ENCODE measurements at regions not wholly inside any gene's neighbourhood (a gene's known extent, or its start where the extent isn't known, plus 50 kb on each side); places are given as distances from the start of the nearest gene placed in this dataset.

DNA sequence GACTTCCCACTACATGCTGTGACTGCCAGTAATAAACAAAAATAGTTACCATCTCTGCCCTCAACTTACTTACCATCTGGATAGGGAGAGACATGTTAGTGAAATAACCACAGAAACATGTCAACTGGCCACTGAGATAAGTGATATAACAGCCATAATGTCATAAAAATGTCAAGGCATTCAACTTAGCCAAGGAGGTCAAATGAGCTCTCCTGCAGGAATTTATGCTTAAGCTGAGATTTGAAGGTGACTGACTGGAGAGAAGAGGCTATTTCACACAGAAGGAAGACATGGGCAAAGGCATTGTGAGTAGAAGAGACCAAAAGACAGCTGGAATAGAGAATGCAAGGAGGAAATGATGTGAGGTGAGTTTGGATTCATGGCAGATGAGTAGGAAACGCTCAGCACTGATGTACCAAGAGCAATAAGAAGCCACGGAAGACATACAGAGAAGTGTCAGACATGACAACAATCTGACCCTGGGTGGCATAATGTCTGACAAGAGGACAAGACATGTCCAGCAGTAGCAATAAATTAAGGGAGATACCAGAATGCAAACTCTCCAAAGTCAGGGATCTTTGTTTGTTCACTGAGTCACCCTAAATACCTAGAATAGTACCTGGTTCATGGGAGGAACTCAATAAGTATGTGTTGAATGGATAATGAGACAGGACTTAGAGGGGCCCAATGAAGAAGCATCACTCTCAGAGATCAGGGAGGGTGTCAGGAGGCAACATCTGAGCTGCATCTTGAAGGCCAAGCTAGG is 318.8 kb downstream of the ACTL7B start:
- no peak for TF ChIP-seq POLR2A (IDR thresholded peaks at IDR 0.05; ENCODE audit: low read length)
- no peak for TF ChIP-seq GATA1 (IDR thresholded peaks at IDR 0.05; ENCODE audit: low read depth, low read length)

All from erythroblast (primary cell).